HEK293 (cell line): ENCODE measurements at regions not wholly inside any gene's neighbourhood (a gene's known extent, or its start where the extent isn't known, plus 50 kb on each side); places are given as distances from the start of the nearest gene placed in this dataset.

Experiments
- CTCF ChIA-PET: fragments of 350-600 bp; formaldehyde crosslinking; extraction: SDS; loops from one replicate; lab custom pipeline; 2021; ENCODE audit warnings: antibody characterized with exemption; lab: Yijun Ruan, JAX
- POLR2A ChIA-PET: fragments of 300-600 bp; formaldehyde crosslinking; extraction: SDS; loops from one replicate; lab custom pipeline; 2020; ENCODE audit warnings: antibody characterized with exemption, inconsistent platforms; lab: Yijun Ruan, JAX
- H3K27ac ChIP-seq: fragments of 200-500 bp; sonication (Bioruptor generic); 2 replicates; pipeline ENCODE4 v1.5.1; 2014; ENCODE audit warnings: low read depth, low read length, control low read depth, inconsistent platforms; ENCODE audit errors: extremely low read depth
- H3K36me3 ChIP-seq, 2 experiments: fragments of 200-500 bp in 1 of 2; sonication (Bioruptor generic) in 1 of 2; 1 replicate in 1 of 2; 2 replicates in 1 of 2; pipeline ENCODE4 v1.5.1; 2014 to 2017; ENCODE audit warnings: inconsistent platforms in 2 of 2, low read length in 2 of 2; ENCODE audit not compliant: control insufficient read depth in 2 of 2, insufficient read depth in 1 of 2
- H3K4me1 ChIP-seq: fragments of 200-500 bp; sonication (Bioruptor generic); 2 replicates; pipeline ENCODE4 v1.5.1; 2014; ENCODE audit warnings: mild to moderate bottlenecking, low read length, inconsistent platforms; ENCODE audit not compliant: control insufficient read depth, insufficient read depth
- H3K4me3 ChIP-seq: 2 replicates; pipeline ENCODE4 v1.5.1; 2011; ENCODE audit warnings: low read depth, mild to moderate bottlenecking, control low read depth, low read length, moderate library complexity
- H3K9me3 ChIP-seq: fragments of 200-500 bp; sonication (Bioruptor generic); 2 replicates; pipeline ENCODE4 v1.5.1; 2014; ENCODE audit warnings: low read depth, low read length, inconsistent platforms; ENCODE audit not compliant: control insufficient read depth, insufficient read depth
- HOXA7 ChIP-seq: sonication (generic); formaldehyde crosslinking; IDR thresholded peaks from 2 replicates; pipeline ENCODE4 v1.8.1; 2022; ENCODE audit warnings: missing genetic modification reagents, borderline replicate concordance
- HOXC10 ChIP-seq: sonication (generic); formaldehyde crosslinking; IDR thresholded peaks from 2 replicates; pipeline ENCODE4 v1.8.1; 2023; ENCODE audit warnings: mild to moderate bottlenecking, missing genetic modification reagents
- KLF16 ChIP-seq: fragments of 450-650 bp; formaldehyde crosslinking; IDR thresholded peaks from 2 replicates; pipeline ENCODE4 v1.5.1; 2017; ENCODE audit warnings: missing biosample characterization, missing genetic modification characterization
- MYNN ChIP-seq: fragments of 450-650 bp; formaldehyde crosslinking; IDR thresholded peaks from 2 replicates; pipeline ENCODE4 v1.5.1; 2016; ENCODE audit warnings: missing biosample characterization, missing genetic modification characterization, borderline replicate concordance
- PRDM10 ChIP-seq: fragments of 450-650 bp; formaldehyde crosslinking; IDR thresholded peaks from 2 replicates; pipeline ENCODE4 v1.5.1; 2016; ENCODE audit warnings: missing biosample characterization, missing genetic modification characterization
- RBAK ChIP-seq: fragments of 450-650 bp; formaldehyde crosslinking; IDR thresholded peaks from 2 replicates; pipeline ENCODE4 v1.5.1; 2016; ENCODE audit warnings: missing biosample characterization, missing genetic modification characterization
- SCRT1 ChIP-seq: fragments of 450-650 bp; formaldehyde crosslinking; IDR thresholded peaks from 2 replicates; pipeline ENCODE4 v1.5.1; 2016; ENCODE audit warnings: missing biosample characterization, missing genetic modification characterization, borderline replicate concordance
- SCRT2 ChIP-seq: fragments of 450-650 bp; formaldehyde crosslinking; IDR thresholded peaks from 2 replicates; pipeline ENCODE4 v1.5.1; 2016; ENCODE audit warnings: missing biosample characterization, missing genetic modification characterization
- ZBTB1 ChIP-seq: fragments of 450-650 bp; formaldehyde crosslinking; IDR thresholded peaks from 2 replicates; pipeline ENCODE4 v1.5.1; 2016; ENCODE audit warnings: missing biosample characterization, missing genetic modification characterization
- ZBTB17 ChIP-seq: fragments of 450-650 bp; formaldehyde crosslinking; IDR thresholded peaks from 2 replicates; pipeline ENCODE4 v1.5.1; 2016; ENCODE audit warnings: missing biosample characterization, missing genetic modification characterization
- ZFP37 ChIP-seq: fragments of 450-650 bp; formaldehyde crosslinking; IDR thresholded peaks from 2 replicates; pipeline ENCODE4 v1.5.1; 2016; ENCODE audit warnings: missing biosample characterization, missing genetic modification characterization
- ZNF121 ChIP-seq: fragments of 450-650 bp; formaldehyde crosslinking; IDR thresholded peaks from 2 replicates; pipeline ENCODE4 v1.5.1; 2016; ENCODE audit warnings: missing biosample characterization, missing genetic modification characterization
- ZNF2 ChIP-seq: fragments of 450-650 bp; formaldehyde crosslinking; IDR thresholded peaks from 2 replicates; pipeline ENCODE4 v1.5.1; 2016; ENCODE audit warnings: missing biosample characterization, missing genetic modification characterization
- ZNF221 ChIP-seq: fragments of 450-650 bp; formaldehyde crosslinking; IDR thresholded peaks from 2 replicates; pipeline ENCODE4 v1.5.1; 2017; ENCODE audit warnings: missing biosample characterization, missing genetic modification characterization, borderline replicate concordance
- ZNF223 ChIP-seq: fragments of 450-650 bp; formaldehyde crosslinking; IDR thresholded peaks from 2 replicates; pipeline ENCODE4 v1.5.1; 2016; ENCODE audit warnings: missing biosample characterization, missing genetic modification characterization
- ZNF248 ChIP-seq: fragments of 450-650 bp; formaldehyde crosslinking; IDR thresholded peaks from 2 replicates; pipeline ENCODE4 v1.5.1; 2017; ENCODE audit warnings: missing biosample characterization, missing genetic modification characterization
- ZNF404 ChIP-seq: fragments of 450-650 bp; formaldehyde crosslinking; IDR thresholded peaks from 2 replicates; pipeline ENCODE4 v1.5.1; 2017; ENCODE audit warnings: missing biosample characterization, missing genetic modification characterization
- ZNF473 ChIP-seq: fragments of 450-650 bp; formaldehyde crosslinking; IDR thresholded peaks from 2 replicates; pipeline ENCODE4 v1.5.1; 2017; ENCODE audit warnings: missing biosample characterization, missing genetic modification characterization
- ZNF48 ChIP-seq: fragments of 450-650 bp; formaldehyde crosslinking; IDR thresholded peaks from 2 replicates; pipeline ENCODE4 v1.5.1; 2016; ENCODE audit warnings: missing biosample characterization, missing genetic modification characterization
- ZNF548 ChIP-seq: fragments of 450-650 bp; formaldehyde crosslinking; IDR thresholded peaks from 2 replicates; pipeline ENCODE4 v1.5.1; 2016; ENCODE audit warnings: missing biosample characterization, missing genetic modification characterization
- ZNF600 ChIP-seq: fragments of 450-650 bp; formaldehyde crosslinking; IDR thresholded peaks from 2 replicates; pipeline ENCODE4 v1.5.1; 2016; ENCODE audit warnings: missing biosample characterization, missing genetic modification characterization
- ZNF677 ChIP-seq: fragments of 450-650 bp; IDR thresholded peaks from 2 replicates; pipeline ENCODE4 v1.5.0; 2018; ENCODE audit warnings: missing biosample characterization, mild to moderate bottlenecking, missing genetic modification characterization, moderate library complexity
- ZNF747 ChIP-seq: fragments of 450-650 bp; formaldehyde crosslinking; IDR thresholded peaks from 2 replicates; pipeline ENCODE4 v1.5.1; 2016; ENCODE audit warnings: missing biosample characterization, missing genetic modification characterization
- ZNF76 ChIP-seq: fragments of 450-650 bp; formaldehyde crosslinking; IDR thresholded peaks from 2 replicates; pipeline ENCODE4; 2016; ENCODE audit warnings: low read depth, missing biosample characterization, missing genetic modification characterization, borderline replicate concordance
- ZSCAN23 ChIP-seq: fragments of 450-650 bp; formaldehyde crosslinking; IDR thresholded peaks from 2 replicates; pipeline ENCODE4 v1.5.1; 2016; ENCODE audit warnings: missing biosample characterization, missing genetic modification characterization
- TF ChIP-seq, protein P1 (sequence below): fragments of 450-650 bp; formaldehyde crosslinking; IDR thresholded peaks from 2 replicates; pipeline ENCODE4 v1.5.1; 2016; ENCODE audit warnings: missing biosample characterization, missing genetic modification characterization
- TF ChIP-seq, protein P2 (sequence below): fragments of 450-650 bp; formaldehyde crosslinking; optimal IDR thresholded peaks from 2 replicates; pipeline ENCODE3; 2016; ENCODE audit warnings: missing biosample characterization, mild to moderate bottlenecking, missing genetic modification characterization
- TF ChIP-seq, protein P3 (sequence below): IDR thresholded peaks from 2 replicates; pipeline ENCODE4 v1.6.1; 2011; ENCODE audit warnings: mild to moderate bottlenecking, low read depth, low read length, borderline replicate concordance
- TF ChIP-seq, protein P4 (sequence below): fragments of 450-650 bp; formaldehyde crosslinking; IDR thresholded peaks from 2 replicates; pipeline ENCODE4; 2016; ENCODE audit warnings: missing biosample characterization, missing genetic modification characterization

DNA sequence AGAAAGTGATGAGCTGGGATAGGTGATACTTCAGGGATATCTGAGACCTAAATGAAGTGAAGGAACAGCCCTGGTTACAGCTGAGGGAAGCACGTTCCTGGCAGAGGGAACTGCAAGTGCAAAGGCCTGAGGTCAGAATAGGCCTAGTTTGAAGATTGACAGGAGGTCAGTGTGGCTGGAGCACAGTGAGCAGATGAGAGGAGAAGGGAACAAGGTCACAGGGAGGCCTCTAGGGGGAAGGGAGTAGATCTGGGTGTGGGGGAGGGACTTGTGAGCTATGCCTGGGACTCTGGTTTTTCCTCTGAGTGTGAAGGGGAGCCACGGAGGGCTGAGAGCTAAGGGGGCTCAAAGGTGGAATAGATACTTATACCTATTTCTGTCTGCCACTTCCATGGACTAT is 736.4 kb downstream of the MATN1 start:
- CTCF ChIA-PET = interaction anchor here (0.9 kb wide), 1 partner anchor 126 kb away, joined by 3 read pairs; no protein-coding TSS in a partner anchor
- Histone ChIP-seq H3K4me1 (no peaks in the 10 kb centered on the region), H3K36me3 (no peaks in the 10 kb centered on the region), H3K4me3 (no peak overlapping the region), H3K9me3 (no peaks in the 10 kb centered on the region), H3K27ac (no peak overlapping the region)
- TF ChIP-seq ZNF121 (tag by site-specific recombination) = no peak
- TF ChIP-seq ZNF548 (tag by site-specific recombination) = no peak
- TF ChIP-seq, protein P1, sequence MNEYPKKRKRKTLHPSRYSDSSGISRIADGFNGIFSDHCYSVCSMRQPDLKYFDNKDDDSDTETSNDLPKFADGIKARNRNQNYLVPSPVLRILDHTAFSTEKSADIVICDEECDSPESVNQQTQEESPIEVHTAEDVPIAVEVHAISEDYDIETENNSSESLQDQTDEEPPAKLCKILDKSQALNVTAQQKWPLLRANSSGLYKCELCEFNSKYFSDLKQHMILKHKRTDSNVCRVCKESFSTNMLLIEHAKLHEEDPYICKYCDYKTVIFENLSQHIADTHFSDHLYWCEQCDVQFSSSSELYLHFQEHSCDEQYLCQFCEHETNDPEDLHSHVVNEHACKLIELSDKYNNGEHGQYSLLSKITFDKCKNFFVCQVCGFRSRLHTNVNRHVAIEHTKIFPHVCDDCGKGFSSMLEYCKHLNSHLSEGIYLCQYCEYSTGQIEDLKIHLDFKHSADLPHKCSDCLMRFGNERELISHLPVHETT (tag by site-specific recombination) = no peak
- TF ChIP-seq ZFP37 = no peak
- TF ChIP-seq, protein P2, sequence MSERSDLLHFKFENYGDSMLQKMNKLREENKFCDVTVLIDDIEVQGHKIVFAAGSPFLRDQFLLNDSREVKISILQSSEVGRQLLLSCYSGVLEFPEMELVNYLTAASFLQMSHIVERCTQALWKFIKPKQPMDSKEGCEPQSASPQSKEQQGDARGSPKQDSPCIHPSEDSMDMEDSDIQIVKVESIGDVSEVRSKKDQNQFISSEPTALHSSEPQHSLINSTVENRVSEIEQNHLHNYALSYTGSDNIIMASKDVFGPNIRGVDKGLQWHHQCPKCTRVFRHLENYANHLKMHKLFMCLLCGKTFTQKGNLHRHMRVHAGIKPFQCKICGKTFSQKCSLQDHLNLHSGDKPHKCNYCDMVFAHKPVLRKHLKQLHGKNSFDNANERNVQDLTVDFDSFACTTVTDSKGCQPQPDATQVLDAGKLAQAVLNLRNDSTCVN = no peak
- TF ChIP-seq KLF16 = no peak
- no peak for TF ChIP-seq MYNN
- no peak for TF ChIP-seq SCRT2 (tag by site-specific recombination)
- no peak for TF ChIP-seq ZNF76
- TF ChIP-seq ZBTB1 (tag by site-specific recombination) = no peak
- no peak for TF ChIP-seq PRDM10
- TF ChIP-seq, protein P3, sequence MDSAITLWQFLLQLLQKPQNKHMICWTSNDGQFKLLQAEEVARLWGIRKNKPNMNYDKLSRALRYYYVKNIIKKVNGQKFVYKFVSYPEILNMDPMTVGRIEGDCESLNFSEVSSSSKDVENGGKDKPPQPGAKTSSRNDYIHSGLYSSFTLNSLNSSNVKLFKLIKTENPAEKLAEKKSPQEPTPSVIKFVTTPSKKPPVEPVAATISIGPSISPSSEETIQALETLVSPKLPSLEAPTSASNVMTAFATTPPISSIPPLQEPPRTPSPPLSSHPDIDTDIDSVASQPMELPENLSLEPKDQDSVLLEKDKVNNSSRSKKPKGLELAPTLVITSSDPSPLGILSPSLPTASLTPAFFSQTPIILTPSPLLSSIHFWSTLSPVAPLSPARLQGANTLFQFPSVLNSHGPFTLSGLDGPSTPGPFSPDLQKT = no peak
- no peak for TF ChIP-seq HOXC10 (CRISPR knock-in tag)
- TF ChIP-seq ZNF2 (tag by site-specific recombination) = no peak
- no peak for TF ChIP-seq ZNF223
- TF ChIP-seq, protein P4, sequence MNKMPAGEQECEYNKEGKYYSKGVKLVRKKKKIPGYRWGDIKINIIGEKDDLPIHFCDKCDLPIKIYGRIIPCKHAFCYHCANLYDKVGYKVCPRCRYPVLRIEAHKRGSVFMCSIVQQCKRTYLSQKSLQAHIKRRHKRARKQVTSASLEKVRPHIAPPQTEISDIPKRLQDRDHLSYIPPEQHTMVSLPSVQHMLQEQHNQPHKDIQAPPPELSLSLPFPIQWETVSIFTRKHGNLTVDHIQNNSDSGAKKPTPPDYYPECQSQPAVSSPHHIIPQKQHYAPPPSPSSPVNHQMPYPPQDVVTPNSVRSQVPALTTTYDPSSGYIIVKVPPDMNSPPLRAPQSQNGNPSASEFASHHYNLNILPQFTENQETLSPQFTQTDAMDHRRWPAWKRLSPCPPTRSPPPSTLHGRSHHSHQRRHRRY (tag by site-specific recombination) = no peak
- TF ChIP-seq SCRT1 (tag by site-specific recombination) = no peak
- TF ChIP-seq RBAK (tag by site-specific recombination) = no peak
- no peak for TF ChIP-seq ZNF404 (tag by site-specific recombination)
- POLR2A ChIA-PET = no interaction called here

DNA sequence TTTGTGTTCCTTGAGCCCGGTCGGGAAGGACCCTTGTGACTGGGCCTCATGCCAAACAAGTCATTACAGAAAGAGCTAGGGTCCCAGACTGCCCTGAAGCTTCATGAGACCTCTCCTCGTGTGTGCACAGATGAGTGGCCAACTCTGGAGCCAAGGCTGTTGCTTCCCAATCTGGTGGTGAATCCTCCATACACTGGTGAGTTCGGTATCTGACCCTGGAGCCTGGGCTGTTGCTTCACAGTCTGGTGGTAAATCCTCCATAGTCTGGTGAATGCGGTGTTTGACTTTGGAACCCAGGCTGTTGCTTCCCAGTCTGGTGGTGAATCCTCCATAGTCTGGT is 737.8 kb downstream of the MATN1 start:
- H3K27ac ChIP-seq = no peak overlapping the region
- POLR2A ChIA-PET = no interaction called here
- H3K36me3 ChIP-seq = no peaks in the 10 kb centered on the region
- no peak overlapping the region for H3K4me3 ChIP-seq
- H3K4me1 ChIP-seq = no peaks in the 10 kb centered on the region
- CTCF ChIA-PET = no interaction called here
- no peaks in the 10 kb centered on the region for H3K9me3 ChIP-seq
- no peak for TF ChIP-seq SCRT1 (tag by site-specific recombination)
- TF ChIP-seq ZNF747 = no peak
- no peak for TF ChIP-seq ZSCAN23 (tag by site-specific recombination)
- TF ChIP-seq ZNF473 (tag by site-specific recombination) = no peak
- TF ChIP-seq ZBTB17 (tag by site-specific recombination) = no peak
- no peak for TF ChIP-seq ZNF677 (tag by site-specific recombination)
- TF ChIP-seq ZNF48 = no peak
- TF ChIP-seq ZNF600 (tag by site-specific recombination) = no peak
- no peak for TF ChIP-seq HOXA7
- TF ChIP-seq ZNF248 = no peak
- TF ChIP-seq ZNF221 (tag by site-specific recombination) = no peak
